Stimulated activated CD4-positive, alpha-beta T cell treated with anti-CD3 and anti-CD28 coated beads, Interleukin-15, amount 100 ng/mL, for 1 hour (primary cell): ENCODE measurements at regions not wholly inside any gene's neighbourhood (a gene's known extent, or its start where the extent isn't known, plus 50 kb on each side); places are given as distances from the start of the nearest gene placed in this dataset.

Source experiments
- DNase-seq, 2 donors: peaks; one replicate each; pipeline ENCODE4 v3.0.0-alpha.2; 2020; ENCODE audit warnings: low read depth in 1 of 2, low spot score in 1 of 2

- DNase-seq, result no peak
Observed at GRCh38 chr14:49527221-49527620, 59.0 kb downstream of the RPS29 start.

- no peak for DNase-seq
Observed at GRCh38 chr14:49526101-49526500, 60.1 kb downstream of the RPS29 start.

- DNase-seq, result no peak
Observed at GRCh38 chr14:49516286-49516685, 69.9 kb downstream of the RPS29 start.

- DNase-seq, result no peak
Observed at GRCh38 chr14:49512571-49512970, 73.6 kb downstream of the RPS29 start.

GRCh38 chr14:49512147-49512551 lies 74.0 kb downstream of the RPS29 start:
- no peak for DNase-seq

GRCh38 chr14:49508124-49508523 lies 78.1 kb downstream of the RPS29 start:
- no peak for DNase-seq

GRCh38 chr14:49506650-49507049 lies 79.5 kb downstream of the RPS29 start:
- no peak for DNase-seq

GRCh38 chr14:49505041-49505766 lies 81.0 kb downstream of the RPS29 start:
- DNase-seq, result no peak

GRCh38 chr14:49497725-49498348 lies 88.3 kb downstream of the RPS29 start:
- no peak for DNase-seq

GRCh38 chr14:49497267-49497666 lies 88.9 kb downstream of the RPS29 start:
- no peak for DNase-seq

GRCh38 chr14:49494836-49495235 lies 91.3 kb downstream of the RPS29 start:
- no peak for DNase-seq

GRCh38 chr14:49493557-49493956 lies 92.6 kb downstream of the RPS29 start:
- DNase-seq, result no peak

GRCh38 chr14:49492151-49492550 lies 94.0 kb downstream of the RPS29 start:
- DNase-seq, result no peak

GRCh38 chr14:49489341-49489740 lies 96.8 kb downstream of the RPS29 start:
- no peak for DNase-seq

GRCh38 chr14:49487238-49487637 lies 98.9 kb downstream of the RPS29 start:
- no peak for DNase-seq

- no peak for DNase-seq
Observed at GRCh38 chr14:49485290-49485689, 100.9 kb downstream of the RPS29 start.

GRCh38 chr14:49484180-49484579 lies 102.0 kb downstream of the RPS29 start:
- no peak for DNase-seq

- no peak for DNase-seq
Observed at GRCh38 chr14:49483268-49483667, 102.9 kb downstream of the RPS29 start.

- no peak for DNase-seq
Observed at GRCh38 chr14:49480979-49481498, 105.1 kb downstream of the RPS29 start.

GRCh38 chr14:49480053-49480760 lies 106.0 kb downstream of the RPS29 start:
- no peak for DNase-seq

- no peak for DNase-seq
Observed at GRCh38 chr14:49479432-49479831, 106.7 kb downstream of the RPS29 start.

- no peak for DNase-seq
Observed at GRCh38 chr14:49478784-49479183, 107.4 kb downstream of the RPS29 start.
